K562 (cell line): ENCODE measurements at regions not wholly inside any gene's neighbourhood (a gene's known extent, or its start where the extent isn't known, plus 50 kb on each side); places are given as distances from the start of the nearest gene placed in this dataset.

Source experiments
- RAD21 ChIP-seq, 2 experiments: fragments of 250-450 bp in 1 of 2; fragments of 450-650 bp in 1 of 2; sonication (Bioruptor Pico) in 1 of 2; formaldehyde crosslinking in 1 of 2; IDR thresholded peaks in 1 of 2; conservative IDR thresholded peaks in 1 of 2; 2 replicates each; pipeline versions ENCODE4 v1.4.0 to v1.8.0; 2020 to 2022; ENCODE audit warnings: mild to moderate bottlenecking in 2 of 2, moderate library complexity in 1 of 2
- TCF7L2 ChIP-seq: fragments of 150-350 bp; IDR thresholded peaks from 2 replicates; pipeline ENCODE4 v1.6.1; 2016; ENCODE audit warnings: low read depth, mild to moderate bottlenecking, low read length, moderate library complexity

GRCh38 chr15:95606551-95606950 is 723.9 kb upstream of the NR2F2 start:
- no peak for TF ChIP-seq RAD21 (CRISPR knock-in tag; conservative IDR thresholded peaks at IDR 0.05 in 1 of 2, IDR thresholded peaks at IDR 0.05 in 1 of 2)
- TF ChIP-seq TCF7L2, result no peak
